GM03348 (cell line): ENCODE measurements at regions not wholly inside any gene's neighbourhood (a gene's known extent, or its start where the extent isn't known, plus 50 kb on each side); places are given as distances from the start of the nearest gene placed in this dataset.

ENCODE experiments used
- DNase-seq: peaks from one replicate; pipeline ENCODE4 v3.0.0; 2012; ENCODE audit warnings: low spot score

- peak; percentile 62 for DNase-seq
Measured at GRCh38 chr20:11350126-11351005, 567.3 kb upstream of the BTBD3 start.

DNA sequence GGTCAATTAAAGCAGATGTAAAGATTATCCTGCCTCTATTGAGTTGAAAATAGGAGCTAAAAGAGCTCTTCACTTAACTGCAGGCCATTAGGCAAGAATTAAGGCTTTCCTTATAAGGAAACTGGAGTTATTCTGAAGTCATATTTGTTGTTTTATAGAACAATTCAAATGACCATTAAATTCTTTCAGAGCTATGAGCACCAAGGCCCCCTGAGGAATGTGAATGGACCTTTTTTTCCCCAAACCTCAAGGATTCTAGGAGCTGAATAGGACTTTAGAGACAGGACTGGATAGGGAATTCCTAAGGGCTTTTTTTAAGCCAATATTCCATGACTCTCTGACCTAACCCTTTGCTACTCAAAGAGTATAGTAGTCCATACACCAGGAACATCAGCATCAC lies 565.7 kb upstream of the BTBD3 start:
- peak; percentile 4 for DNase-seq

GRCh38 chr20:11354846-11355245 lies 562.8 kb upstream of the BTBD3 start:
- no peak for DNase-seq

DNA sequence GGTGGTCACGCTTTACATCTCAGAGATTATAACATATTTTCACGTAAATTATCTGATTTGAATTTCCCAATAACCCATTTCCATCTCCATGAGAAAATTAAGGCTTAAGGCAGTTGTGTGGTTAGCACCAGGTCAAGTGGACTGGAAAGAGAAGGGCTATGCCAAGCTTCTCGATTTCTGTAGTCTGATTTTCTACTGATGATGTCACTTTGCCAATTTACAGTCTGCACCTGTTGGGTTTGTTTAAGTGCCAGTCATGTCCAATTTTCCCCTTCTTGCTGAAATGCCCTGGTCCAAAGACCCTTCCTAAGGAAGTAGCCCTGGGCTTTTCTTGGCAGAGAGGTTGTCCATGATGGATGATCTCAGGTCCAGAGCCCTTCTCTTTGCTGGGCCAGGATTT lies 562.3 kb upstream of the BTBD3 start:
- no peak for DNase-seq

GRCh38 chr20:11356061-11356460 lies 561.6 kb upstream of the BTBD3 start:
- no peak for DNase-seq

GRCh38 chr20:11362450-11362849 lies 555.2 kb upstream of the BTBD3 start:
- no peak for DNase-seq

DNA sequence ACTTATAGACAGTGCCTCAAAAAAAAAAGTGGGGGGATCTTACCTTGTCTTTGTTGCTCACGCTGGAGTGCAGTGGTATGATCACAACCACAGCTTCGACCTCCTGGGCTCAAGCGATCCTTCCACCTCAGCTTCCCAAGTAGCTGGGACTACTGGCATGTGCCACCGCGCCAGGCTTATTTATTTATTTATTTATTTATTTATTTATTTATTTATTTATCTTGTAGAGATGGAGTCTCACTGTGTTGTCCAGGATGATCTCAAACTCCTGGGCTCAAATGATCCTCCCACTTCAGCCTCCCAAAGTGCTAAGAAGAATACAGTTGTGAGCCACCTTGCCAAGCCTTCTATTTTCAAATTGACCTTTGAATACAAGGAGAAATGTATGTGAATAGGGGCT lies 553.0 kb upstream of the BTBD3 start:
- DNase-seq = no peak

- DNase-seq = no peak
Measured at GRCh38 chr20:11366660-11367059, 551.0 kb upstream of the BTBD3 start.

GRCh38 chr20:11368499-11368898 lies 549.2 kb upstream of the BTBD3 start:
- DNase-seq = no peak

DNA sequence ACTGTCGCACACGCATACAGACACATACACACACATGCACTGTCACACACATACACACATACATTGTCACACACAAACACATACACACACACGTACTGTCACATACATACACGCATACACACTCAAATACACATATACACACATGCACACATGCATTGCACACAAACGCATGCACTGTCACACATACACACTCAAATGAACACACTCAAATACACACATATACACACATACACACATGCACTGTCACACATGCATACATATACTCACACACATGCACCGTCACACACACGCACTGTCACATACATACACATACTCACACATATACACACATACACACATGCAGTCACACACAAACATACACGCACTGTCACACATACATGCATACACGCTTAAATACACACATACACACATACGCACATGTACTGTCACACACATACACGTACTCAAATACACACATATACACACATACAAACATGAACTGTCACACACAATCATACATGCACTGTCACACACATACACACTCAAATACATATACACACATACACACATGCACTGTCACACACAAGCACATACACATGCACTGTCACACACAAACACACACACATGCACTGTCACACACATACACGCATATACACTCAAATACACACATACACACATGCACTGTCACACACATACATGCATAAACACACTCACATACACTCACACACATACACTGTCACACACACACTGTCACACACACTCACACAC lies 548.6 kb upstream of the BTBD3 start:
- DNase-seq = no peak

DNA sequence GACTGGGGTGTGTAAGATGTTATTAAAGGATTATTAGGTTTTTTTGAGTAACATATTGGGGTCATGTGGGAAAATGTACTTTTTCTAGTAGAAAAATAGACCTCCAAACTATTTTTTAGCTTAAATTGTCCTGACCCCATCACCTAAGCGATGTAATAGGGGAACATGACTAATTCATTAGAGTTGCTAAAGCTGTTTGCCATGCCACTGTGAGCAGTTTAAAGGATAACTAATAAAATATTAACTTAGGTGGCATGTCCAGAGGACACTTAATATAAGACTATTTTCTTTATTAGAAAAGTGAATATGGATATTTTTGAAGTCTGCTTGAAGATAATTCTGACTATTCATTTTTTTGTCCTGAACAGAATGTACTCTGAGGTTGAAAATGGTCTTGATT lies 545.9 kb upstream of the BTBD3 start:
- no peak for DNase-seq

- DNase-seq = no peak
Measured at GRCh38 chr20:11372876-11373790, 544.6 kb upstream of the BTBD3 start.

GRCh38 chr20:11375335-11375734 lies 542.4 kb upstream of the BTBD3 start:
- DNase-seq = no peak

DNA sequence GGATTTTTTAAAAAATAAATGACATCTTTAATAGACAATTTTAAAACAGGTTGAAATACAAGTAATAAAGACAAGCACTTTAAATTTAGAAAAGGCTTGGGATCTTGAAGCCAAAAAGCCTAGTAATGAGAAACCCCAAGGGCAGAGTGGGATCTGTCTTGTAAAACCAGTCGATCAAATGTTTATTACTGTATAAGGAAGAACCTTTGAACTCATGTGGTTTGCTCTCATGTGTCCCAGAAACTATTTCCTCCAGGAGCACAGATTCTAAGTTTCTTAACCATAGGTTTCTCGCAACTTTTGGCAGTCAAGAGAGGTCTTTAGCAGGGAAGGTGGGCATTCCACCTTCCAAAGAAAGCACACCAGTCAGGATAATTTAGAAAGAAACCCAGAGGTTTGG lies 541.7 kb upstream of the BTBD3 start:
- no peak for DNase-seq

DNA sequence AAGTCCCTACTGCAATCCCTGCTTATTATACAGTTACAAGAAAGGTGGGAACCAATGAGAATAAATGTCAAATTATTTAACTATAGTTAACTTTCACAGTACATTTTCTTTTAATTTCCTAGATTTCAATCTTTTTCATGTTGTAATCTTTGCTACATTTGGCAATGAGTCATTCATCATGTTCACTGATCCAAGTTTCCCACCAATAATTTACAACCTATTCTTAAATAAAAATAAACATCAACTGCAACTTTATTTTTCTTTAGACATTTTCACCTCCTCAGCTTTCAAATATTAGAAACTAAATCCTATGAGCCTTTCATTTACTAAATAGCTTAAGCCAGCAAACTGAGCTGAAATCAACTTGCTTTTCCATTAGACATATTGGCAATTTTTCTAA lies 541.3 kb upstream of the BTBD3 start:
- no peak for DNase-seq

GRCh38 chr20:11376998-11377397 lies 540.7 kb upstream of the BTBD3 start:
- no peak for DNase-seq

DNA sequence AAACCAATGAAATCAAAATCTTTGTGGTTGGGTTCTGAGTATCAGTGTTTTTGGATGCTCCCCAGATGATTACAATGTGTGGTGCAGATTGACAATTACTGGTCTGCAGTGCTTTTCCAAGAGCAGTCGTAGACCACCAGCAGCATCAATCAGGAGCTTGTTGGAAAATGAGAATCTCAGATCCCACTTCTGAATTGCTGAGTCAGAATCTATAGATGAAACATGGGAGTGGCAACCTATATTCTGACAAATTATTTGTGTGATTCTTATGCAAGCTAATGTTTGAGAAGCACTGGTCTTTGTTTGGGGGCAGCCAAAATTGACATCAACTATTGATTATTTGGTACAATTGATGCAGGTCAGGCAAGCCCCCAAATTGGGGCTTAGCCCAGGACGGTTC lies 539.9 kb upstream of the BTBD3 start:
- no peak for DNase-seq

- no peak for DNase-seq
Measured at GRCh38 chr20:11378252-11378651, 539.4 kb upstream of the BTBD3 start.

GRCh38 chr20:11379257-11380011 lies 538.3 kb upstream of the BTBD3 start:
- DNase-seq = no peak

DNA sequence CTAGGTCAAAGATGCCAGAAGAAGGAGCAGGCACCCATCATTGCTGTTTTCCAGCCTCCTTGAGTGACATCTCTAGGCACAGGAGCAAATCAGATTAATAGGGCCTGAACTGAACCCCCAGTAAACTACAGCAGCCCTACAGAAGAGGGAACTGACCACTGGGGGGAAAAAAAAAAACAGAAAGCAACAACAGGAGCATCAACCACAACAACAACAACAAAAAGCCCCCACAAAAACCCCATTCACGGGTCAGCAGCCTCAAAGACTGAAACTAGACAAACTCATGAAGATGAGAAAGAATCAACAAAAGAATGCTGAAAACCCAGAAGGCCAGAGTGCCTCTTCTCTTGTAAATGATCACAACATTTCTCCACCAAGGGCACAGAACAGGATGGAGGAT lies 537.4 kb upstream of the BTBD3 start:
- no peak for DNase-seq

DNA sequence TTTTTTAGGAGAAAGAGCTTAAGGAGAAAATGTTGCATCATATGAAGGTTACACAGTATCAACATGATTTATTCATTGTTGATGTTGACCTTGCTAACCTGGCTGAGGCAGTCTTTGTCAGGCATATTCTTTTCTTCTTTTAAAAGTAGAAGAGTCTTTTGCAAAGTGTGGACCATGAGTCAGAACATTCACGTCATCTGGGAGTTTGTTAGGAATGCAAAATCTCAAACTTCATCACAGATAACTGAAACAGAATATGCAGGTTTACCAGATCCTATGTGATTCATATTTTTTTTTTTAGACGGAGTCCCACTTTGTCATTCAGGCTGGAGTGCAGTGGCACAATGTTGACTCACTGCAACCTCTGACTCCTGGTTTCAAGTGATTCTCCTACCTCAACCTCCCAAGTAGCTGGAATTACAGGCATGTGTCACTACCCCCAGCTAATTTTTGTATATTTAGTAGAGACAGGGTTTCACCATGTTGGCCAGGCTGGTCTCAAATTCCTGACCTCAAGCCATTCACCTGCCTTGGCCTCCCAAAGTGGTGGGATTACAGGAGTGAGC lies 530.4 kb upstream of the BTBD3 start:
- peak; percentile 19 for DNase-seq
